Activated T-cell treated with anti-CD3 and anti-CD28 coated beads for 24 hours (primary cell): ENCODE measurements at regions not wholly inside any gene's neighbourhood (a gene's known extent, or its start where the extent isn't known, plus 50 kb on each side); places are given as distances from the start of the nearest gene placed in this dataset.

Experiments
- DNase-seq: peaks from one replicate; pipeline ENCODE4 v3.0.0-alpha.2; 2020; ENCODE audit warnings: low read depth

DNA sequence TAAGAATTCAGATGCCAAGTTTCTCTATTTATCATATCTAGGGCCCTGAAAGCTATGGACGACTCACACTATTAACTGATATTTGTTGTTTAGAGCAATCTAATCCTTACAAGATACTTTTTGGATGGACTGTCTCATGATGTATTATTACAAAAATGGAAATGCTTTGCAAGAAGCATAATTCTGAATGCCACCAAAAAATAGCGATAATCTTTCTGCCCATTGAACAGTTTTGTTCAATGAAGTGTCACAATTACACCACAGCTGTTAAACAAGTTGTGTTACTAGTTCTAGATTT, 460.4 kb upstream of the JARID2 start:
- no peak for DNase-seq

DNA sequence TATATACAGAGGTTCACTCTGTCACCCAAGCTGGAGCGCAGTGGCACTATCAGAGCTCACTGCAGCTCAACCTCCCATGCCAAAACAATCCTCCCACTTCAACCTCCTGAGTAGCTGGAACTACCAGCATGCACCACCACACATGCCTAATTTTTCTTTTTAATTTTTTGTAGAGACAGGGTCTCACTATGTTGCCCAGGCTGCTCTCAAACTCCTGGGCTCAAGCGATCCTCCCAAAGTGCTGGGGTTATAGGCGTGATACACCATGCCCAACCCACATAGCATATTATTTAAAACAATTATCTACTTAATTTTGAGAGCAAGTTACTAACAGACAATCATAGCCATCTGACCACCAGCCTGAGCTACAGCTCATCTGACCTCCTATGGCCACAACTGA, 459.9 kb upstream of the JARID2 start:
- no peak for DNase-seq

DNA sequence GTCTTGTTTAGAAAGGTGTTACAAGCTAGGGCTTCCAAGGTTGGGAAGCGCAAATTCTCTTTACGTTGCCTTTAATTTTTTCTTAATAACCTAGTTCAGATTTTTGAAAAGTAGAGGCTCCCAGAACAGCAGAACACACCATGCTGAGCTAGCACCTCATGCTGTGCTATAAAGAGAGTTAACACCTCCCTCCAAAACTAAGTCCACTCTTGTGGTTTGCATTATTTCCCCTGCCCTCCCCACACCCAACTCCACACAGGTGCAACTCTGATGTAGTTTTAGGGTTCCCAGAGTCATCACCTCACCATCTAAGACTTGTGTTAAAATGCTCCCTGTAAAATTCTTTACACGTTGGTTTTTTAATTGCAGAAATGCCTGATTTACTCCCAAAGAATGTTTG, 459.4 kb upstream of the JARID2 start:
- no peak for DNase-seq

DNA sequence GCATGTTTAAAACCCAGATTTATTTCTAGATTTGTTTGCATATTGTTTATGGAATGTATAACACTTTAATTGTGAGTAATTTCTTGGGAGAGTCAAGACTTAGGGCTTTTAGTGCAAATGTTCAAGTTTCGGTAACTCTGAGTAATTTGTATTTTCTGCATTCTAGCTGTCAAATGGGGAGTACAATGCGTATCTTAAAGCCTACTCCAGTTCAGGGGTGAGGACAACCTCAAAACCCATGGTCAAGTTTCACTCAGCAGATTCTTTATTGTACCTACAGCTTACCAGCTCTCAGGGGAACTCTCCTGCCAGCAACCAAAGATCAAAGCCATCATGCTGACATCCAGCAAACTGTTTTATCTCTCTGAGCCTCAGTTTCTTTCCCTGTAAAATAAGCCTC, 458.6 kb upstream of the JARID2 start:
- DNase-seq, result no peak

DNA sequence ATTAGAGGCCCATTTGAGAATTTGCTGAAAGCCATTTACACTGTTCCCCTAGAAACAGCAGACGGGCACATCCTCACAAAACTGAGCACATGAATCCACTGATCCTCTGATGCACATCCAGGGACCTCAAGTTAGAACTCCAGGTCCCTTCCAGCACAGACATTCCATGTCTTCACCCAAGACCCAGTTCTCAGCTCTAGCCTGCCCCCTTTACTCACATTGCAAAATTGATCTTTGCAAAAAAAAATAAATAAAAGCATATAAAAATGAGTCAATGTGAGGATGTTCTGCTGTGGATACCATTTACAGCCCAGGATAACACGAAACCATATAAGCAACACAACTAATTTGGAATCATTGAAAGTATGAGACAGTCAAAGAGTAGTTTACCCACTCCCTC, 458.2 kb upstream of the JARID2 start:
- DNase-seq, result no peak

DNA sequence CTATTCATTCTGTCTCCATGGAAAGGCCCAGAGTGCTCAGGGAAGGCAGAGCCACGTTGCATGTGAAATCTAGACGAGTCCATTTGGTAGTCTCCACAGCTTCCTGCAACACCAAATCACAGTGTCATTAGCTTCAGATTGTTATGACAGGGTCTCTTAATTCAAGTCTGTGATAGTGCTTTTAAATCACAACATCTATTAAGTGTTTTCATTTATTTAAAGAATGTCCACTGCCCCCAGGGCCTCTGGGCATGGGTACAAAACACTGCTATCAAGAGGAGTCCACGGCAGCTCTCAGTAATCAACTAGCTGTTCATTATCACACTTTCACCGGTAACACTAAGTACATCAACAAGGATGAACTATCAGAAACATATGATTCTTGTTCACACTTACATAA, 455.9 kb upstream of the JARID2 start:
- no peak for DNase-seq

DNA sequence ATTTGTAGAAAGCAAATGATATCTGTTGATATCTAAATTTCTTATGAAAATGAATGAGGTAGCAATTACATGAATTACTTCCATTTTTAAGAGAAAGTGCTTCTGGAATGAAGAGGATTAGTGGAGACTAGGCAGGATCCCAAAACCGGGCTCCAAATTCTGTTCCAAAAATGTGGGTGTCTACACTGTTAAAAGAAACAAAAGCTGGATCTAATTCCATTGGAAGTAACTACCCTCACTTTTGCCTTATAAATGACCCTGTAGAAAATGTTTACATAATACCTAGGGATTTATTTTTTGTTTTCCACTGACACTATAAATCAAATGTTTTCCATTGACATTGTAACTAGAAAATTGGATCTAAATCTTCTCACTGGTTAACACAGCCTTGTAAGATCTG, 454.9 kb upstream of the JARID2 start:
- no peak for DNase-seq

DNA sequence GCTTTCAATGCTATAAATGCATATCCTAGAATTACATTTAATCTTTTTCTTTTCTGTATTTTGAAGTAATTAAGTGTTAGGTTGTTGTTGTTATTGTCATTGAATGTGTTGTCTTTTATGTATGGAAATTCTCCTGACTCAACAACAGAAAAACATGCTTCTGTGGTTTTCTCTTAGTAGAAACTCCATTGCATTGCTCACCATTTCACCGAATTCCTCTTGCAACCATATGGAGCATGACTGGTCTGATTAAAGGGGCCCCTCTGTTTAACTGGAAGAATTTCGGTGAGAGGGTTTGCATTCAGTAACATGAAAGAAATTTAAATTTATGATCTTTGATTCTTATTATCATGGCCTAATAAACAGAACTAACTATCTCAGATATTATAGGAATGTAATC, 454.3 kb upstream of the JARID2 start:
- DNase-seq, result no peak

DNA sequence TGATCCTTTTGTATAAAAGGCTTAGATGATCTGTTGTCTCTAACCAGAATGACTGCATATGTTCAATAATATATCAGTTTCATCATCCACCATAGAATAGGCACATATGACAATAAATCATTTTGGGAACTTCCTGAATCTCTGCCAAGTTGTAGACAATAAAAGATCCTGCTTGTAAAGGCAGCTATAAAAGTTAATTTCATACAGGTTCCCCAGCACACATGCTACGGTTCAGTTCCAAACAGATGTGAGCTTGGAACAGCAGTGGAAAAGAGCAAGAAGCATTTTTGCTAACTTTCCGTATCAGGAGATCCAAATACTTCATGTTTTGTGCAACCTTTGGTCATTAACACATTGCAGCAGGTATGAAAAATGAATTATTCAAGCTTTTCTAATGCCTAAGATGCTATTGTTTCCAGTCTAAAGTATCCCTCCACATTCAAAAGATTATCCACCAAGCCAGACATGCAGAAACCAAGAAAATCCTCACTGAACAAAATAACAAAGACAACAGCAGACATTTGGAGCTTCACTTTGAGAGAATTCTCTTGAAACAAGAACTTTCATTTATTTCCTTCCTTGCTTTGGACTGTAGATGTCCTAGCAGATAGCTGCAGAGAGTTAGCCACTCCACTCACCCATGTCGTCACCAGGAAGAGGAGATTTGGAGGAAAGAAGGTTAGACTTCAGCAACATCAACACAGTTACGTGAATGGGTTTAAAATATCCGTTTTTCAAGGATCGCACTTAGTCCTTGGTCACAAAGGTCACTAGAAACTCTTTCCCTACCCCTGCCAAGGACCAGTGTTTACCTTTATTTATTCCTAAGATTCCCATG, 453.5 kb upstream of the JARID2 start:
- DNase-seq, result no peak

DNA sequence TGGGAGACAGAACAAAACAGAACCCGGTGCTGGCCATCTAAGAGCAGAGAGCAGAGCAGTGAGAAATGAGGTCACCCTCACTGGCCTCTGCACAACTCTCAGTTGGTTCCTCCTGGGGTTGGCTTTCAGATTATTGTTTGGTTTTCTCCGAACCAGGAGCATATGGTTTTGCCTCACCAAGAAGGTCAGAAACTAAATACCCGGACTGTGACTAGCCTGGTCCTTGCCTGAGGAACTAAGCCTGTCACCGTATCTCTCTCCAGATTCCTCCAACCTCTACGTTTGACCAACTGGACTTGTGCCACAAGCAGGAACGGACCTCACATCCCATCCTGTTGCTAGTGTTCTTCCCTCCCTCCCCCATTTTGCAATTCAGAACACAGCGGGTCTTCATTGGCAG, 450.4 kb upstream of the JARID2 start:
- DNase-seq, result no peak

DNA sequence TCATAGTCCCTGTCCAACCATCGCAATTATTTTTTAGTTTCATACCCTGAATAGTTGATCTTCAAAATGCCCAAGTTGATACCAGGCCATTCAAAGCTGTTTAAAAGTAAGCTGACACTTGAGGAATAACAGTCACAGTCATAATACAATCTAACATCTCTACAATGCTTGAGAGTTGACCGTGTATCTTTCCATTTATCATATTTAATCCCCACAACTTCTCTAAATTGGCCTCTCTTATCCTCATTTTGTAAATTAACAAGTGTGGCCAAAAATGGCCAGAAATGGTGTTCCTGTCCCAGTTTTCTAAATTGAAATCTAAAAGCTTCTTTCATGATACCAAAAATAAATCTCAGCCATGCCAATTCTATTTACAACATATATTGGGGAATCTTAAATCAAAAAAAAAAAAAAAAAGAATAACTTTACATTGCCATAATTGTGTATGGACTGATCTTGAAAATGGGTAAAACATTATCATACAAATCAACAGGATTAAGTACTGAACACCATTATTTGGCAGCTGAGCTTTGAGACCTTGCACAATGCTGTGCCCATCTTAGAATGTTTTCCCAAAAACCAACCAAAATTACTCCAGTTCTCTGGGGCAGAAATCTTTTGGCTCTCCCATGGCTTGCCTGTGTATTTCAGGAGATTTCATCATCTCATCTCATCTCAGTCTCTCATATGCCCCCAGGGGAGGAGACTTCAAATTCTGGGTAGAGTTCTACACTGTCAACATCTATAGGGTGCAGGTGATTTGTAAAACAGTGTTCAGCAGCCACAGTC, 448.7 kb upstream of the JARID2 start:
- no peak for DNase-seq

DNA sequence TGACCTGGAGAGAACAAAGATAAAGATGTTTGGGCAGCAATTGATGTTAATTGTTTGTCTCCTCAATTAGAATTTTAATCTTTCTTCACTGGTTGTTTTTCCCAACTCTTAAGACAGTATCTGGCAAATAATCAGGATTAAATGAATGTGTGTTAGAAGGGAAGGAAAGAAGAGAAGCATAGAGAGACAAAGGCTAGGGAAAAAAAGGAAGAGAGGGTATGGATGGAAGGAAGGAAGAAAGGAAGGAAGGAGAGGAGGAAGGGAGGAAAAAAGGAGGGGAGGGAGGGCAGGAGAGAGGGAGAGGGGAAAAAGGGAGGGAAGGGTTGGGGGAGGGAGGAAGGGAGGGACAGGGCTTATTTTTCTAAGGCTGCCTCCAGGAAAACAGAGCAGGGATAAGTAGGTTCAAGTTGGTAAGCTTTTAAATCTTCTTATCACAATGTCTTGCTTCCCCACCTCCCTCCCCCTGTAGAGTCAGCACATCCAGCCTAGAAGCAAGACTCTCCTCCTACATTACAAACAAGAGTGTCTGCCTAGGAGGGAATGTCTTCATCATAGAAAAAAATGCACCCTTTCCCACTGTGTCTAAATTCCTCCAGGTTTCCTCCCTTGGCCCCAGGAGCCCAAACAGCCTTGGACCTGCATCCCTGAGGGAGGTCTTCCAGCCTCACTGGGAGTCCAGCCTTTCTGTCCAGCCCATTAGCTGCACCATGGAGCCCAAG, 447.8 kb upstream of the JARID2 start:
- no peak for DNase-seq

DNA sequence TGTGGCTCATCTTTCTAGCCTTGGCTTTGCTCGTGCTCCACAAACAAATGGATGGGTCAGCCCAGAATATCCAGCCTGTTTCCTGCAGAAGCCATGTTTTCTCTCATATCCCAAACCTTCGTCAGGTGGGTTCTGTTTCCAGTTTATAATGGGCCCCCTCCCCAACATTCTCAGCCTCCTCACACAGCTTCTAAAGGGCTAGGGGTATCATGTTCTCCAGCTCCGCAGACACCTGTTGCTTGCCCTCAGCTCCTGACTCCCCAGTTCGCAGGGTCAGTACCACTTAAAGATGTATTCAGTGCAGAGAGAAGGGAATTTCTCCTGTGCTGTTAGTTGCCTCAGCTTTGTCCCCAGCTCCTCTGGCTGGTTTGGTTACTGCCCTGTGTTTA, 447.3 kb upstream of the JARID2 start:
- no peak for DNase-seq

DNA sequence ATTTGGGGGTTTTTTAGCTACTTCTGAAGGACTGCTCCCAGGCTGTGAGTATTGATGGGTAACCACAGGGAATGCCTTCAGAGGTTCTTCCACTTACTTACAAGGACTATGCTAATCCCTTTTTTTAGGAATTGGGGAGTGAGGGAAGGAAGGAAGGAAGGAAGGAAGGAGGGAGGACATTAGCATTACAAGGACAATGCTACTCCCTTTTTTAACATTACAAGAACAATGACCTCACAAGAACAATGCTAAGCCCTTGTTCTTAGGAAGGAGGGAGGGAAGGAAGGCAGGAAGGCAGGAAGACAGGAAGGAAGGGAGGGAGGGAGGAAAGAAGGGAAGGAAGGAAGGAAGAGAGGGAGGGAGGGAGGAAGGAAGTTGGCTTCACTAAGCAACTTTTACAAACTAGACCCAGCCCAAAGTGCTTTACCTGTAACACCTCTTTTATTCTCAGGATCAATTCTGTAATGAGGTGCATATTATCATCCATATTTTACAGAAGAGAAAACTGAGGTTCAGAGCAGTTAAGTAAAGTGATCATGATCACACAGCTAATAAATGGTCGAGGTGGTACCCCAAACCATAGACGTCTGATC, 446.8 kb upstream of the JARID2 start:
- no peak for DNase-seq

DNA sequence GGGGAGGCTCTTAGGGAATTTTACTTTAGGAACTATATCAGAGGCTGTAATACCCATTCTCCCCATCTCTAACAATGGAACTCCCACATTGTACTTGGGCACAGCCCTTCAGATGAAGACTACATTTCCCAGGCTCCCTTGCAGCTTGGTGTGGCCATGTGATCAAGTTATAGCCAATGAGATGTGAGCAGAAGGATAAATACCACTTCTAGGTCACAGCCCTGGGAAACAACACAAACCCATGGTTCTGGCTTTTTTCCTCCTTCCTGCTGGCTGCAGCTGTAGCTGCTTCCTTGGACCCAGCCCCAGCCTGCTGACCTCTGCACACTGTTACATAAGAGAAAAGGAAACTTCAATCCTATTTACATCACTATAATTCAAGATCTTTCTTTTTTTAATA, 445.9 kb upstream of the JARID2 start:
- DNase-seq, result peak; percentile 16

DNA sequence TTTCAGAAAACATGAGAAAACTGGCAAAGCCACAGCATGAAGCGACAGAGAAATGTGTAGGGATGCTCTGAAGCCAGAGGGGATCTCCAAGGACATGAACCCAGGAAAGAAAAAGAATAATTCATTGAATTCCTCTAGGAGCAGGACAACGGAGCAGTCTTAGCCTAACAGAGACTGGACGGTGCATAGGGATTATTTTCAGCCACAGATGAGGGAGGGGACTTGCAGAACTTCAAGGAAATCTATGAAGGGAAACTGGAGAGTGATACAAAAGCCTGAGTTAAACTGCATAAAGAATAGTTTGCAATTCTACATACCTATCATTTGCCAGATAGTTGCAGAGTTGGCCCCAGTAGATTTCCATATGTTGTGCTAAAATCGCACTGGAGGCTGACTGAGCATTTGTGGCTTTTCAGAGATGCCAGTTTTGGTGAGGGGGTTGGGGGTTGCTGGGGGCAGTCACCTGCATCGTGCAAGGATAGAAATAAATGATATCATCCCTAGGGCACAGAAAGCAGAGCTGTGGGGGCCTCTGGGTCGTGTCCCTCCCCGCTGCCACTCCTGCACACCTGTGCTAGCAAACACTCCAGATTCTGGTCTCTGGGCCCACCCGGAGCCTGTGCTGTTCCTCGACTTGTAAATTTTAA, 443.2 kb upstream of the JARID2 start:
- DNase-seq, result no peak

DNA sequence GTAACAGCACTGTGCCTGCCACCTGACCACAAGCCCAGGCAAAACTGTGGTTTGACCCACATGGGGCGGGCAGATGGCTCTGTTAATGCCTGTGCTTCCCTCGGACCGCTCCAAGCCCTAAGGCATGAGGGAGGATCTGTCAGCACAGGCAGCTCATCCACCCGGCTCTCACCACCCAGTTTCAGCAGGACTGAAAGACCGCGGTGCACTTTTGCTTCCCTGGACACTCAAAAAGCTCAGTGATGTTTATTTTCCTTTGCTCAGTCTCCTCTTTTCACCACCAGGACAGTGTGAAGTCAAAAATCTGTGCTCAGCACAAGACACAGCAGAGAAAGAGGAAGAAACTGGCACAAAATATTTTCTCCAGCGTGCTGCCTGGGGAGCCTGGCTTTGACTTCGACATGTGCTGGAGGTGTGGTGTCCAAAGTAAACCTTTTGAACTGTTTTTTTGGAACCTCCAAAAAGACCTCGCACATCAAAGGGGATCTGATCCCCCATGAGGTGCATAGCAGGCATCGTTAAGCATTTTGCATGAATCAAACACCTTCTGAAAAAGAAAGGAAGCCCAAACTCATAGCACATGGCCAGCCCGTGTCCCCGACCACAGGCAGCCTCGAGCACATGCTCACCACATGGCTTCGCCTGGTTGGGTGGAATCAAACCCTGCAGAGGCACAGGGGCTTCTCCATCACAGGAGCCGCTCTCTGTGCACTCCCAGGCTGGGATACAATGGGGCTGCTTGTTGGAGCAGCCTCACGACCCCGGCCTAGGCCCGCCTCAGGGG, 441.7 kb upstream of the JARID2 start:
- DNase-seq, result no peak

DNA sequence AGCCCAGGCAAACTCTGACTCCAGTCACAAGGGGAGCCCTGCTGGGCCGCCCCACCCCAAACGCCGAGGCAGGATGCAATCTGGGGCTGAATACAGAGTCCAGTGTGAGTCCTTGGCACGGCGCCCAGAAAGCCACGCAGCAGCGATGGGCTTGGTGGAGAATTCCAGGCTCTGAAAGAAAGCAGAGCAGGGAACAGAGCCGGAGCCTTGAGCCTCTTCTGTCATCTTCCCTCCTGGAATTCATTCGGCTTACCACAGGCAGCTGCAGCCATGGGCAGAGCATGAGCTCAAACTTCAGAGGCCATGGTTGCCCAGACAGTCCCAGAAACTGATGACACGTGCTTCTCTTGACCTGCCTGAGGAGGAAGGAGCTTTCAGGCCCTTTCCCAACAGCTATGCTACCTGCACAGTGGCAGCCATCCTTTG, 441.1 kb upstream of the JARID2 start:
- no peak for DNase-seq

DNA sequence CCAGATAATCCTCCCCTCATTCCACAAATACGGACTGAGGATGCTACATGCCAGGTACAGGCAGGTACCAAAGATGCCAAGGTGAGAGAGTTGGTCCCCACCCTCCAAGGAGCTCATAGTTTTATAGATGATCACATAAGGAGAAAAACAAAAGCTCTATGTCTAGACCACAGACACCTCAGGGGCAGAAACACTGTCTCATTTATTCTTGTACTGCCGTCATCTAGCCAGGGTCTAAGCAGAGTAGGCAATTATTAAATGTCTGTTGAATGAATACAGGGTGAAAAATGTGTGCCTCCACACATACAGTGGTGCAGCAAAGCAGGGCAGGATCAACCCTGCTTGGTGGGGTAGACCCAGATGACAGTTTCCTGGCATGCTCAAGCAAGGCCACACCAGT, 439.8 kb upstream of the JARID2 start:
- no peak for DNase-seq

DNA sequence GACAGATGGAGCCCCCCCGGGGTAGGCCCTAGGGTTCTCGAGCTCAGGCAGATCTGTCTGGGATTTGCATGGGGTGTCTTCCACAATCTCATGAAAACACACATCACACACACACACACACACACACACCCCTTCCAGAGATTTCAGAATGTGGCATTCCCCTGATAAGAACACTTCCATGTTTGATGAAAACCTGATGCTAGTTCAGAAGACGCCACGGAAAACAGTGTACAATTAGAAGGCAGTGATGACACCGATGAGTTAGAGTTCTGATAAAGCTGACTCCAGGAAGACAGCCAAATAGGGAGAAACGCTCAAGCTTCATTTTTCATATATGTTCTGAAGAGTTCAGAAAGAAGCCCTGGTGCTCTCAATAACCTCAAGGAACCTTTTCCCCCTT, 438.7 kb upstream of the JARID2 start:
- no peak for DNase-seq

DNA sequence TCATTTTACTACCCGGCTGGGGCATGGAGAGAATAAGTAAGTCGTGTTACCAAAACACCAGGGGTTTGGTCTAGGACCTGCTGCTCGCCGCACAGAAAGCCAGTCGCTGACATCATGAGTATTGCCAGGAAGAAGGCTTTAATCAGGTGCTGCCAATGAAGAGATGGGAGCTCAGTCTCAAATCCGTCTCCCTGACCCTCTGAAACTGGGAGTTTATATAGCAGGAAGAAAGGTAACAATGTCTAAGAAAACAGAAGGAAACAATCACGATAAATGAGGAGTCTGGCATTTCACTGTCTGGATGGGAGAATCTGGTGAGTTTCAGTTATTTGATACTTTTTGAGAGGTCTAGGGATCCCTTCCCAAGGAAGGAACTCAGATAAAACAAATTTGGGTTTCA, 437.9 kb upstream of the JARID2 start:
- no peak for DNase-seq
